ENCODE measurements at regions not wholly inside any gene's neighbourhood (a gene's known extent, or its start where the extent isn't known, plus 50 kb on each side); places are given as distances from the start of the nearest gene placed in this dataset.
A peak's percentile ranks its signal among the peaks of the same experiment; 100 is the strongest.

GRCh38 chr11:119490253-119491006 lies 67.5 kb upstream of the THY1 start:
- no peak for DNase-seq (ENCODE audit: low read depth)

GRCh38 chr11:119489087-119489486 lies 66.1 kb upstream of the THY1 start:
- no peak for DNase-seq (ENCODE audit: low read depth)

GRCh38 chr11:119488256-119488995 lies 65.5 kb upstream of the THY1 start:
- no peak for DNase-seq (ENCODE audit: low read depth)

GRCh38 chr11:119486691-119487259 lies 63.8 kb upstream of the THY1 start:
- no peak for DNase-seq (ENCODE audit: low read depth)

GRCh38 chr11:119486016-119486415 lies 63.0 kb upstream of the THY1 start:
- no peak for DNase-seq (ENCODE audit: low read depth)

GRCh38 chr11:119484741-119485605 lies 62.0 kb upstream of the THY1 start:
- DNase-seq (ENCODE audit: low read depth): no peak

GRCh38 chr11:119483881-119484371 lies 61.0 kb upstream of the THY1 start:
- no peak for DNase-seq (ENCODE audit: low read depth)

- no peak for DNase-seq (ENCODE audit: low read depth)
Measured at GRCh38 chr11:119483341-119483880, 60.4 kb upstream of the THY1 start.

GRCh38 chr11:119482521-119483011 lies 59.6 kb upstream of the THY1 start:
- DNase-seq (ENCODE audit: low read depth): no peak

GRCh38 chr11:119481667-119482400 lies 58.9 kb upstream of the THY1 start:
- no peak for DNase-seq (ENCODE audit: low read depth)

- DNase-seq (ENCODE audit: low read depth): peak; percentile 99
Measured at GRCh38 chr11:119481021-119481666, 58.2 kb upstream of the THY1 start.

GRCh38 chr11:119480380-119481020 lies 57.5 kb upstream of the THY1 start:
- no peak for DNase-seq (ENCODE audit: low read depth)

- DNase-seq (ENCODE audit: low read depth): no peak
Measured at GRCh38 chr11:119479685-119480275, 56.8 kb upstream of the THY1 start.

- no peak for DNase-seq (ENCODE audit: low read depth)
Measured at GRCh38 chr11:119478711-119479285, 55.8 kb upstream of the THY1 start.

GRCh38 chr11:119476666-119477331 lies 53.8 kb upstream of the THY1 start:
- DNase-seq (ENCODE audit: low read depth): no peak

- DNase-seq (ENCODE audit: low read depth): no peak
Measured at GRCh38 chr11:119476038-119476437, 53.1 kb upstream of the THY1 start.

- DNase-seq (ENCODE audit: low read depth): peak; percentile 88
Measured at GRCh38 chr11:119474682-119475596, 52.0 kb upstream of the THY1 start.
